Heart right ventricle (tissue), 16 donors: ENCODE measurements at regions not wholly inside any gene's neighbourhood (a gene's known extent, or its start where the extent isn't known, plus 50 kb on each side); places are given as distances from the start of the nearest gene placed in this dataset.

Experiments used
- ATAC-seq, 8 donors: fragments of 200-7000 bp; cut with Tn5 transposase; one replicate each; pipeline ENCODE4 v1.9.1; 2020; ENCODE audit warnings: mild to moderate bottlenecking in 8 of 8, moderate library complexity in 8 of 8, moderate number of reproducible peaks in 1 of 8
- DNase-seq, 2 donors: peaks; one replicate each; pipeline ENCODE4 v3.0.0-alpha.2; 2020
- H3K27ac ChIP-seq, 10 donors: fragments of 200-600 bp; sonication (generic) in 2 of 10; one replicate each; pipeline versions ENCODE4 v1.5.0 to v1.8.0; 2020 to 2022; ENCODE audit warnings: mild to moderate bottlenecking in 3 of 10
- H3K27me3 ChIP-seq, 7 donors: fragments of 200-600 bp; one replicate each; pipeline ENCODE4 v1.8.0; 2021 to 2022; ENCODE audit warnings: mild to moderate bottlenecking in 2 of 7
- H3K36me3 ChIP-seq, 9 donors: fragments of 200-600 bp; sonication (generic) in 1 of 9; one replicate each; pipeline versions ENCODE4 v1.5.0 to v1.8.0; 2020 to 2022; ENCODE audit warnings: mild to moderate bottlenecking in 2 of 9
- H3K4me1 ChIP-seq, 9 donors: fragments of 200-600 bp; sonication (generic) in 1 of 9; one replicate each; pipeline versions ENCODE4 v1.5.0 to v1.8.0; 2020 to 2022; ENCODE audit warnings: mild to moderate bottlenecking in 4 of 9
- H3K4me3 ChIP-seq, 10 donors: fragments of 200-600 bp; sonication (generic) in 2 of 10; one replicate each; pipeline versions ENCODE4 v1.5.0 to v1.8.0; 2020 to 2022; ENCODE audit warnings: mild to moderate bottlenecking in 7 of 10, moderate library complexity in 2 of 10
- H3K9me3 ChIP-seq, 11 donors: fragments of 200-600 bp in 10 of 11; sonication (generic) in 2 of 11; one replicate each; pipeline versions ENCODE4 v1.5.0 to v1.8.0; 2013 to 2022; ENCODE audit warnings: mild to moderate bottlenecking in 2 of 11, control low read depth in 1 of 11, moderate library complexity in 1 of 11
- WGBS, 2 donors: extraction: QIAGEN DNeasy Blood & Tissue Kit; methylation state at CpG; one replicate each; pipeline ENCODE4 v1.1.7; 2013; ENCODE audit warnings: inconsistent platforms in 1 of 2; 5-methylcytosine and 5-hydroxymethylcytosine counted together
- intact Hi-C, 10 donors: fragments of 100-400 bp; cut with DNase I; formaldehyde crosslinking; loops; one replicate each; pipeline versions ENCODE4 v1.11.1 to v1.14.2; 2022
- TF ChIP-seq, protein P1 (sequence below), 9 donors: fragments of 200-600 bp; sonication (generic) in 2 of 9; IDR thresholded peaks; one replicate each; pipeline versions ENCODE4 v1.5.0 to v1.8.0; 2021 to 2022; ENCODE audit warnings: antibody characterized with exemption in 9 of 9, mild to moderate bottlenecking in 5 of 9, moderate library complexity in 1 of 9
- donor health status: Arrhythmogenic right ventricular cardiomyopathy.
- donor health status: ischemic (EF 13 %, LVEDD 7.1; RV severe dilation, severe dysfunction).
- donor health status: healthy with polysubstance abuse.
- donor health status: DM: no; HTN: yes; CAD: no.
- donor health status: DM: no; HTN: no; CAD: no.
- donor health status: ischemic (EF 25% LVEDD 6.9; RV normal size, moderate dysfunction).
- donor health status: ischemic (EF 25% LVEDD 5.7; RV mildly dilated, moderate dysfunction).
- donor health status: healthy.
- donor health status: DM: yes; HTN: yes; CAD: no.
- donor health status: Ischemic cardiomyopathy.
- donor health status: ischemic (EF 35%, LVEDD 5.7; RV mildly dilated, moderate dysfunction).
- donor health status: nonischemic (EF 11% LVEDD 7.7; RV severe dilation, severe dysfunction).
- donor health status: DM: yes; HTN: yes; CAD: no.
- donor health status: PGD.
- donor health status: ischemic (EF 29% LVEDD 5.4; RV normal size, mild dysfunction).
- donor health status: nonischemic (EF 23%, LVEDD 6.1; RV moderate dilation, normal function).

DNA sequence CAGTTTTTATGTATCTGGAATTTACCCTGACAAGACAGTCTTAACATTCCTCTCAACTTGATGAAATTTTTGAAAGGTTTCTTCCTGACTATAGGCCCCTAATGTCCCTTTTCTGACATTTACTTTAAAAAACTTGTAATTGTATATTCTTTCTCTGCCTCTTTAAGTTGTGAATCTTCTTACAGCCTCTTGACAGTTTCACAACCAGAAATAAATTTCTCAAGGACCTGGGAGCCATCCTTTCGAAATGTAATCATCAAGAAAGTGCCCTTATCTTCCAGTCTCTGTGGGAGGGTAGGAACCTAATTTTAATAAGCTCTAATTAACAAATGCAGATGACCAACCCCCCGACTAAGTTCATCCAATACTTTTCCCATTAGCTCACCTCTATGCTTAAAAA lies 403.6 kb upstream of the GJE1 start:
- ATAC-seq, result no peak
- no peak for DNase-seq
- intact Hi-C loops, result no loop called here
- Histone ChIP-seq H3K4me3 (no peak overlapping the region), H3K9me3 (peaks cover 0 to 13% (median 0%) of the 10 kb centered on the region in 11 donors), H3K36me3 (no peaks in the 10 kb centered on the region), H3K27me3 (no peaks in the 10 kb centered on the region), H3K4me1 (no peaks in the 10 kb centered on the region), H3K27ac (no peak overlapping the region)
- WGBS, 2 donors, result 59 to 73% methylated on average over 2 of the region's 2 CpGs
- TF ChIP-seq, protein P1, sequence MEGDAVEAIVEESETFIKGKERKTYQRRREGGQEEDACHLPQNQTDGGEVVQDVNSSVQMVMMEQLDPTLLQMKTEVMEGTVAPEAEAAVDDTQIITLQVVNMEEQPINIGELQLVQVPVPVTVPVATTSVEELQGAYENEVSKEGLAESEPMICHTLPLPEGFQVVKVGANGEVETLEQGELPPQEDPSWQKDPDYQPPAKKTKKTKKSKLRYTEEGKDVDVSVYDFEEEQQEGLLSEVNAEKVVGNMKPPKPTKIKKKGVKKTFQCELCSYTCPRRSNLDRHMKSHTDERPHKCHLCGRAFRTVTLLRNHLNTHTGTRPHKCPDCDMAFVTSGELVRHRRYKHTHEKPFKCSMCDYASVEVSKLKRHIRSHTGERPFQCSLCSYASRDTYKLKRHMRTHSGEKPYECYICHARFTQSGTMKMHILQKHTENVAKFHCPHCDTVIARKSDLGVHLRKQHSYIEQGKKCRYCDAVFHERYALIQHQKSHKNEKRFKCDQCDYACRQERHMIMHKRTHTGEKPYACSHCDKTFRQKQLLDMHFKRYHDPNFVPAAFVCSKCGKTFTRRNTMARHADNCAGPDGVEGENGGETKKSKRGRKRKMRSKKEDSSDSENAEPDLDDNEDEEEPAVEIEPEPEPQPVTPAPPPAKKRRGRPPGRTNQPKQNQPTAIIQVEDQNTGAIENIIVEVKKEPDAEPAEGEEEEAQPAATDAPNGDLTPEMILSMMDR (IDR thresholded peaks at IDR 0.05), result no peak

DNA sequence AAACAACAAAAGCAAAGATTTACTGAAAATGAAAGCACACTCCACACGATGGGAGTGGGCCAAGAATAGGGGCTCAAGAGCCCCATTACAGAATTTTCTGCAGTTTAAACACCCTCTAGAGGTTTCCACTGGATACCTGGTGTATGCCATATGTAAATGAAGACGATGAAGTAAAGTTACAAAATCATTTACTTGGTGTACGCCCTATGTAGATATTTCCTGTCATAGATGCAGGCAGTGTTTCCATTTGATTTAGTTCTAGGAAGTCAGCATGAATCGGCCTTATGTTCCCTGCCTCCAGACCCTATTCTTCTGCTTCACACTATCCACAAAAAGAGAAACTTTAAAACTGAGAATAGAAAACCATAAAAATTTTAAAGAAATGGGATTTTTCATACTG lies 404.4 kb upstream of the GJE1 start:
- intact Hi-C loops, result no loop called here
- 66 to 77% methylated on average over 4 of the region's 4 CpGs for WGBS, 2 donors
- Histone ChIP-seq H3K4me1 (no peaks in the 10 kb centered on the region), H3K4me3 (no peak overlapping the region), H3K36me3 (no peaks in the 10 kb centered on the region), H3K9me3 (peaks cover 0 to 13% (median 0%) of the 10 kb centered on the region in 11 donors), H3K27ac (no peak overlapping the region), H3K27me3 (no peaks in the 10 kb centered on the region)
- ATAC-seq, result no peak
- TF ChIP-seq, protein P1 (IDR thresholded peaks at IDR 0.05), result no peak
- DNase-seq, result no peak

DNA sequence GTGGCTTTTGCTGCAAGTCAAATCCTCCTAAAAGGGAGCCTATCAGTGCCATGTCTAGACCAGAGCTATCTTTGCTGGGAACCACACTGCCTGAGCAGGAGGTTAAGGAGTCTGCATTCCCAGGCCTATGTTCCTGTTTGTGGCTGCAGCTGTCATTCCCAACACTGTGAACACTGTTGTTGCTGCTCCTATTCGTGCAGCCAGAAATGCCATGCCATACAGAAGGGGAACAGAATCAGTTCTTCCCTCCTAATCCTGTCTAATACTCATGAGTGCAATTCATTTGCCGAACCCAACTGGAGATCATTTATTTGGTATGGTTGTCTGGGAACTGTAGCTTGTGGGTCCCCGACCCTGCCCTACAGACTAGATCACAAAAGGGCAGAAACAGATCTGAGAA lies 406.5 kb upstream of the GJE1 start:
- intact Hi-C loops, result no loop called here
- Histone ChIP-seq H3K36me3 (no peaks in the 10 kb centered on the region), H3K4me3 (no peak overlapping the region), H3K27ac (no peak overlapping the region), H3K9me3 (peaks cover 0 to 11% (median 0%) of the 10 kb centered on the region in 11 donors), H3K4me1 (no peaks in the 10 kb centered on the region), H3K27me3 (no peaks in the 10 kb centered on the region)
- 69% methylated on average over 3 of the region's 3 CpGs for WGBS, 2 donors
- TF ChIP-seq, protein P1 (IDR thresholded peaks at IDR 0.05), result no peak
- no peak for DNase-seq
- no peak for ATAC-seq

DNA sequence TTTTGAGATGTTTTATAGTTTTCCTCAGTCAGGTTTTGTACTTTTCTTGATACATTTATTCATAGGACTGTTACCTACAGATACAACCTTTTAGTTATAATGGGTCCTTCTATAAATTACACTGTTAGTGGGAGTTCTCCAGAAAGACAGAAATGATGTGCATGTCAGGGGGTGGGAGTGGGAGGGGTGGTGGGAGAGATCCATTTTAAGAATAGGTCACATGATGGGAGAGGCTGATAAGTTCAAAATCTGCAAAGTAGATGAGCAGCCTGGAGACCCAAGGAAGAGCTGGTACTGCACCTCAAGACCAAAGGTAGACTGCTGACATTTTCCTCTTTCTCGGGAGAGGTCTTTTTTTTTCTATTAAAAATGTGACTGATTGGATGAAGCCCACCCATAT lies 408.0 kb upstream of the GJE1 start:
- Histone ChIP-seq H3K9me3 (no peaks in the 10 kb centered on the region), H3K27me3 (no peaks in the 10 kb centered on the region), H3K4me1 (no peaks in the 10 kb centered on the region), H3K27ac (no peak overlapping the region), H3K4me3 (no peak overlapping the region), H3K36me3 (no peaks in the 10 kb centered on the region)
- intact Hi-C loops, result no loop called here
- WGBS, 2 donors, result 92 to 95% methylated on average over 1 of the region's 1 CpG
- TF ChIP-seq, protein P1 (IDR thresholded peaks at IDR 0.05), result no peak
- DNase-seq (no peak), ATAC-seq (no peak)

DNA sequence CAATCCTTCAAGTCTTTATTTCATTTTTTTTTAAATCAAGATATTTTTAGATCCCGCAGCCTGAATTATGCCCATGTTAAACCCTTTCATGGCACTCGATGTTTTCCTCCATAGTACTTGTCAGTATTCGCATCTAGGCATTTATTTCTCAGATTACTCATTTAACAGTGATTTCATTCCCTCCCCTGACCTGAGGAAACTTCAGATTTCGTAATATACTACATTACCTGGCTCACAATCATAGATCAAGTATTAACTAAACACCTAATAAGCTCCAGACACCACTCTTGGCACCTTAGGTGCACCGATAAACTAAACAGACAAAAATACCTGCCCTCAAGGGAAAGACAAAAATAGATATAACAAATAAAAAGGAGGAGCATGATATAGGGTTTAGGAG lies 413.2 kb upstream of the GJE1 start:
- no peaks in the 10 kb centered on the region for H3K36me3 ChIP-seq
- ATAC-seq (no peak), DNase-seq (no peak)
- H3K9me3 ChIP-seq, result no peaks in the 10 kb centered on the region
- 84 to 87% methylated on average over 5 of the region's 5 CpGs for WGBS, 2 donors
- no peaks in the 10 kb centered on the region for H3K27me3 ChIP-seq
- no peak overlapping the region for H3K4me3 ChIP-seq
- TF ChIP-seq, protein P1 (IDR thresholded peaks at IDR 0.05), result no peak
- no peak overlapping the region for H3K27ac ChIP-seq
- intact Hi-C loops, result no loop called here
- H3K4me1 ChIP-seq, result no peaks in the 10 kb centered on the region
